HG03159 (cell line): ENCODE measurements at regions not wholly inside any gene's neighbourhood (a gene's known extent, or its start where the extent isn't known, plus 50 kb on each side); places are given as distances from the start of the nearest gene placed in this dataset.

Experiments
- ATAC-seq: cut with Tn5 transposase; IDR thresholded peaks from one replicate; pipeline ENCODE4 v1.9.1; 2021; ENCODE audit warnings: mild to moderate bottlenecking, moderate library complexity; ENCODE audit not compliant: unreplicated experiment

GRCh38 chr5:155402927-155403640 lies 389.5 kb downstream of the KIF4B start:
- no peak for ATAC-seq

GRCh38 chr5:155406815-155407214 lies 393.3 kb downstream of the KIF4B start:
- no peak for ATAC-seq

DNA sequence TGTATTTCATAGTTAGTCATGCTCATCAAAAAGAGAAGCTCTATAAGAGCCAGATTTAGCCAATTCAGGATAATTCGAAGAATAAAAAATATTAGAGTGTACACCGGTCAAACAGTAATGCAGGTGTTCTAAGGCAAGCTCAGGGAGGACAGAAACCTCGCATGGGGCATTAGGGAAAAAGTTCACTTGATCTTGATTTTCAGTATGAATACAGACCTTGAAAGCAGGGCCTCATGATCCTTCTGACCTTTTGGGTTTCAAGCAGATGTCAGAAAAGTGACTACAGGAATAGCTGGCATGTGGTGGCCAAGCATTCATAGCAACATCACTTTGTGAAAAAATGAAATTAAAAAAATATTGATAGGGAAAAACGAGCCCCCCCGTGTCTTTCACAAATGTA lies 394.9 kb downstream of the KIF4B start:
- ATAC-seq: no peak

- ATAC-seq: no peak
These were observed 403.2 kb downstream of the KIF4B start for GRCh38 chr5:155416765-155417164.

GRCh38 chr5:155418960-155419579 lies 405.5 kb downstream of the KIF4B start:
- ATAC-seq: no peak

DNA sequence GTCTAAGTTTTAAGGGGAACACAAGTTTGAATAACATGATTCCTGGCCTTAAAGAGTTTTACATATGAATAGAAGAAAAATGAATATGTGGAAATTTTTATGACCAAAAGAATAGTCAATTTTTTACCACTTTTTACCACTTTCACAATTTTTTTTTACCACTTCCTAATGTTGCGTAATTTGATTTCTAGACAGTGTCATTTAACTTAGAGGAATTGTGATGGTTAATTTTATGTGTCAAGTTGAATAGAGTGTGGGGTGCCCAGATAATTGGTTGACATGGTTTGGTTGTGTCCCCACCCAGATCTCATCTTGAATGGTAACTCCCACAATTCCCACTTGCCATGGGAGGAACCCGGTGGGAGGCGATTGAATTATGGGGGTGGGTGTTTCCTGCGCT lies 416.6 kb downstream of the KIF4B start:
- no peak for ATAC-seq

- ATAC-seq: no peak
These were observed 420.7 kb downstream of the KIF4B start for GRCh38 chr5:155434267-155434666.

DNA sequence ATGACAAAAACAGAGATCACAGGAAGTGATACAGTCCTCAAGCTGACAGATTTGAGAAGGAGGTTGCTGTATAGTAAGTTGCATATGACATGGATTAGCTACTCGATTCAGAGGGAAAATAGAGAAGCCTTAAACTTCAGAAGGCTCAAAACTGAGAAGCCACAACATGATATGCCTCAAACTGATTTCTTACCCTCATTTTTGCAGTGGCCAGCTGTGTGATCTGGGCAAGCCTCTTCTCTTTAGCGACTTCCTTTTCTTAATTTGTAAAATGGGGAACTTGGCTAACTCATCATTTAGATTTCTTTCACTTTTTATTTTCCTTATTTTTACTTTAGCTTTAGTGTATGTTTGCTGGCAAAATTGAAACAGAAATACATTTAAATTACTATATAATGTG lies 421.1 kb downstream of the KIF4B start:
- no peak for ATAC-seq

DNA sequence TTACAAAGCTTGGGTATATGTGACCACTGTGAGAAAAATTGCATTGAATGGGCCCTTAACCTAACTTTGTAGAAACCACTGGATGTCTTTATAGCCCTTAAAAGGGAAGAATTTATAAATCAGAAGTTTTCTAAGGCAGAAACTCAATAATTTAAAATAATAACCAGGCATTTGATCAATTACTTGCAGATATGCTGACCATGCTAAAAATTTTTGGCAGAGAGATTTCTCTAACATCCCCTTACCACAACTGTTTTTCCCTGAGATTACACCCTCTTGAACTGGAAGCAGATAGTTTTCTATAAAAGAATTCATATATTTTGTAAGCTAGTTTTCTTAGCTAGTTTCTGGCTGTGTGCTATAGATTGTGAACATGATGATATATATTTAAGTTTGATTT lies 428.3 kb downstream of the KIF4B start:
- ATAC-seq: no peak

- ATAC-seq: no peak
These were observed 437.6 kb downstream of the KIF4B start for GRCh38 chr5:155451106-155451505.

DNA sequence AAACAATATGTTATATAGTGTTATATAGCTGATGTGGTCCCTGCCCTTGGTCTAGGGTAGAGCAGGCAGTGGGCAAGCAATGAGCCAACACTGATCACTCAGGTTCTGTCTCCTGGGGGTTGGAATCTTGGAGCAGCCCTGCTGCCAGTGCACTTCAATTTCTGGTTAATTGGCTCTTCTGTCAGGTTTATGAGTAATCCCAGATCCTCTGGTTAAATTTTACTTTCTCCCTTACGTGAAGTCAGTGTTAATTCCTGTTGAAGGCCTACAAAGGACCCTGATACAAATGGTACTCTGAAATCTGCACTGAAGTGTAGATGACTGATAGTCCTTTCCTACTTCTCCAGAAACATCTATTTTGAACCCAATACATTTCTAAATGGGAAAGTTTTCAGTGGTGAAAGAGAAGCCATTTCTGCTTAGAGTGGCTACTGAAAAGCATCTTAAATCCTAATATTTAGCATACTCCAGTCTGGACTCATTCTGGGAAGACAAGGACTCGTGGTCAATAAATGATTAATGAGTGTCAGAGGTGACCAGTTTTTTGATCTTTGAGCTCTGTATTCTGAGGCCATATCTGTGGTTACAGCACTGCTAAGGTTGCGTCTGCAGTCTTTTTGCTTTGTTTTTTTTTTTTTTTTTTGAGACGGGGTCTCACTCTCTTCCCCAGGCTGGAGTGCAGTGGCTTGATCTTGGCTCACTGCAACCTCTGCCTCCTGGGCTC lies 442.4 kb downstream of the KIF4B start:
- ATAC-seq: no peak

- no peak for ATAC-seq
These were observed 446.4 kb downstream of the KIF4B start for GRCh38 chr5:155459889-155460500.

DNA sequence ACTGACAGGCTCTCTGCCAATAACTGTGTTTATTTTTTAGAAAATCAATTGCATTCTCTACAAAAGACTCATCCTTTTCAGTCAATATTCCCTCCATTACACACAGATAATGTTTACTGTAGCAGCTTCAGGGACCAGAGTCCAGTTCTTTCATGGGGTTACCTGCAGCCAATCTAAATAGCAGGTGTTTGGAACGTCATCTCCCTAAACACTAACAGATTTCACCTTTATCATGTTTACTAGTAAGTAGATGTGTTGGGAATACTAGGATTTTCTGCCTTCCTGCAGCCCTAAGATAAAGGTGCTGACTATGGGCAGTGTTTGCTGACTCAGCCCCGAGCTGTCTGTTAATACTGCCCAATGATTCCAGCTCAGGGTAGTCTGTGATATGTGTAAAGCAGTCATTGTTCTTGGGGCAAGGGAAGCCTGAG lies 447.0 kb downstream of the KIF4B start:
- ATAC-seq: no peak

- ATAC-seq: no peak
These were observed 447.7 kb downstream of the KIF4B start for GRCh38 chr5:155461304-155461703.

GRCh38 chr5:155466851-155467250 lies 453.3 kb downstream of the KIF4B start:
- ATAC-seq: no peak

DNA sequence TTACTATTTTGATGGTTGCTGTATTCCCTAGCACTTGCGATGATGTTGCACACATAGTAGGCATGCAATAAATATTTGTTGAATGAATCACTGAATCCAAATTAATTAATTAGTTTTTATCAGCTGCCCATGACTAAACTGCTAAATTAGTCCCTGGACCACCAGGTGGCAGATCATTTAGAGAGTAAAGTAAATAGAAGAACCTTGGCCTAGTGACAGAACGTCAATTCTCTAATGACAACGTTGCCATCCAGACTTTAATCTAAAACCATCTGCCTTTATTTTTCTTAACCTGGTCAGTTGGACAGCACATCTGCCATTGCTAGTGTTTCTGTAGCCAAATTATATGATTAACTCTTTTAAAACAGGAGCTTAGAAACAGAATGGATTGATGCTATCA lies 457.5 kb downstream of the KIF4B start:
- ATAC-seq: no peak

DNA sequence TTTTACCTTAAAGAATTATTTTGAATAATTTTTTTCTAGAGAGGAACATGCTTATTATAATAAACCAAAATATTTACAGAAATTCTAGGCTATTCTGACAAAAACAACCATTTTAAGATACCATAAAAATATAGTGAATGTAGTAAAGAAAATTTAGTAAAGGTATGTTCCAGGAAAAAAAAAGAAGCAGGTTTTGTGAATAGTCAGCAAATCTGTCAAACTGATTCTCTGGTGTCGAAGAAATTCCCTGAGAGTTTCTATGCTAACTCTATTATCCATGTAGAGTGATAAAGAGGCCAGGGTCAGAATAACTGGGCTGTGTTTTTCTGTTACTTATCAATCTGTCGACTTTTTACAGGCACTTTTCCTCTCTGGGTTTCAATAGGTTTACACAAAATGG lies 459.2 kb downstream of the KIF4B start:
- no peak for ATAC-seq

DNA sequence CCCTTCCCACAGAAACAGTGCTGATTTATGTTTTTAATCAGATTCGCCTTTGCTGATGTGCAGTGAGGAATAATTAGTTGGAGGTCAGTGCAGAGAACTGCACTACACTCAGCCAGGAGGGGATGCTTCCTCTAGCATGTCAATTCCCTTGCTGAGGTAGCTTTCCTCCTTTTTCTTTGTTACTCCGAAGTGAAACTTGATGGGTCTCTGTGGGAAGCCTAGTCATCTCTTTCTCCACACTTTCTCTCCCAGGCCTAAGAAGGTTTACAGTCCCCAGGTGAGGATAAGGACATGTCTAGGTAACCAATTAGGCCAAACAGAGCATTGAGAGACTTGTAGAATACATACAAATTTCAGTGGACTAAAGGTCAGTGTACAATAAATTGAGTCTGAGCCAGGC lies 461.8 kb downstream of the KIF4B start:
- no peak for ATAC-seq

DNA sequence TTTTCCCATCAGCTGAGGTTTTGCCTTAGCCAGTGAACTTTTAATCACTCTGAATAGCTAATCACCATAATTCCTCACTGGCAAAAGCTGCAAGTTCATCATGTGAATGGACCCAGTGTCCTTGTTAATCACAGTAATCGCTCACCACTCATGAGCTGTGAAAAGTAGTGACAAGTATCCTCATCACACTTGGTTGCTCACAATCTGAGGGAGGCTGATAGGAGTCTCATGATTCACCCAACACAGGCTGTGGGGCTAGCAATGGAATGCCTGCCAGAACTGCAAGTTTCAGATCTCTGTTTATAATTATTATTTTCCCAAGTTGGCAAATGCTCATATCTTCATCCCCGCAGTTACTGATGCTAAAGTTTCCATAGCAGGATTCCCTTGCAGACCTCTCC lies 467.2 kb downstream of the KIF4B start:
- ATAC-seq: no peak

- ATAC-seq: no peak
These were observed 467.6 kb downstream of the KIF4B start for GRCh38 chr5:155481182-155481581.

DNA sequence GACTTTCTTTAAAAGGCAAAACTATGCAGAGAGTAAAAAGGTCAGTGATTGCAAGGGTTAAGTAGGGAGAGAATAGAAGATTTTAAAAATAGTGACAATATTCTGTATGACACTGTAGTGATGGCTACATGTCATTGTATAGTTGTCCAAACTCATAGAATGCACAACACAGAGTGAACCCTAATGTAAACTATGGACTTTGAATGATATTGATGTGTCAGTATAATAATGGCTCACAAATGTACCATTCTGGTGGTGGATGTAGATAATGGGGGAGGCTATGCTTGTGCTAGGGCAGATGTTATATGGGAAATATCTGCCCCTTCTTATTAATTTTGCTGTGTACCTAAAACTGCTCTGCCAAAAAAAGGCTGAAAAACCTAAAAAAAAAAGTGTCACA lies 468.9 kb downstream of the KIF4B start:
- no peak for ATAC-seq

DNA sequence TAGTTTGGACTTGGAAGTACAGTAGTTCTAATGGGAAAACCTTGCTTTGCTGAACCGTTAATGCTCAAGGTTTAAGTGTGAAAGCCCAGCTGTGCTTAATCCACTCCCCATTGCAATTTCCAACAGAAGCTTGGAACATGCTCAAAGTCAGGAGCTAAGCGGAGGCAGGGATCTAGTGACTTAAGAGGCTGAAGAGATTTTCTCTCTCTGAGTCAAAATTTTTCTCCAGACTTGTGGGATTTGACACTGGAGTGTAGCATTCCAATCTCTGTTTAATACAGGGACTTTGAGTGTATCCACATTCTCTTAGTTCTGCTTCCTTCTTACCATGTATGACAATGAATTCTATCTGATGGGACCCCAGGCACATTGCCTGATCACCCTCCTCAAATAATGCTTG lies 471.8 kb downstream of the KIF4B start:
- no peak for ATAC-seq
